CD4-positive, alpha-beta T cell treated with Interleukin-15 for 1 hour (primary cell): ENCODE measurements at regions not wholly inside any gene's neighbourhood (a gene's known extent, or its start where the extent isn't known, plus 50 kb on each side); places are given as distances from the start of the nearest gene placed in this dataset.

Experiments
- DNase-seq: peaks from one replicate; pipeline ENCODE4 v3.0.0-alpha.2; 2020

GRCh38 chrX:51437521-51437920, 58.9 kb downstream of the NUDT11 start:
- no peak for DNase-seq

GRCh38 chrX:51435101-51435500, 61.3 kb downstream of the NUDT11 start:
- no peak for DNase-seq

- DNase-seq: no peak
These were observed 74.3 kb downstream of the NUDT11 start for GRCh38 chrX:51421972-51422597.

DNA sequence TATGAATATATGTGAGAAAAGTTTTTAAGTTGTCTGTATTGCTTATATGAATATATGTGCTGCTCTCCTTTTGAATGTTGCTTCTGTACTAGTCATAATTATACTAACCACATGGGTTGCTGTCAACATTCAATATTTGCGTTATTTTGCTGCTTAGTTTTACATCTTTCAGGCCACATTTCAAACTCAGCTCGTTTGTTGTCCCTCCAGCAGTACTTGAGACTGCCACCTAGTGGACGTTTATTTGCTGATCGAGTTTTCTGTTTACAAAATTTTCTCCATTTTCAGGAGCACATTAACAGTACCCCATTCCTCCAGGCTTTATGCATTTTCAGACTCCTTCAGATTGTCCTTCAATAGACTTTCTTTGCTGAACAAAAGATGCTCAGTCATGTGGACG, 75.8 kb downstream of the NUDT11 start:
- no peak for DNase-seq

- DNase-seq: no peak
These were observed 75.8 kb downstream of the NUDT10 start for GRCh38 chrX:51408462-51408861.

DNA sequence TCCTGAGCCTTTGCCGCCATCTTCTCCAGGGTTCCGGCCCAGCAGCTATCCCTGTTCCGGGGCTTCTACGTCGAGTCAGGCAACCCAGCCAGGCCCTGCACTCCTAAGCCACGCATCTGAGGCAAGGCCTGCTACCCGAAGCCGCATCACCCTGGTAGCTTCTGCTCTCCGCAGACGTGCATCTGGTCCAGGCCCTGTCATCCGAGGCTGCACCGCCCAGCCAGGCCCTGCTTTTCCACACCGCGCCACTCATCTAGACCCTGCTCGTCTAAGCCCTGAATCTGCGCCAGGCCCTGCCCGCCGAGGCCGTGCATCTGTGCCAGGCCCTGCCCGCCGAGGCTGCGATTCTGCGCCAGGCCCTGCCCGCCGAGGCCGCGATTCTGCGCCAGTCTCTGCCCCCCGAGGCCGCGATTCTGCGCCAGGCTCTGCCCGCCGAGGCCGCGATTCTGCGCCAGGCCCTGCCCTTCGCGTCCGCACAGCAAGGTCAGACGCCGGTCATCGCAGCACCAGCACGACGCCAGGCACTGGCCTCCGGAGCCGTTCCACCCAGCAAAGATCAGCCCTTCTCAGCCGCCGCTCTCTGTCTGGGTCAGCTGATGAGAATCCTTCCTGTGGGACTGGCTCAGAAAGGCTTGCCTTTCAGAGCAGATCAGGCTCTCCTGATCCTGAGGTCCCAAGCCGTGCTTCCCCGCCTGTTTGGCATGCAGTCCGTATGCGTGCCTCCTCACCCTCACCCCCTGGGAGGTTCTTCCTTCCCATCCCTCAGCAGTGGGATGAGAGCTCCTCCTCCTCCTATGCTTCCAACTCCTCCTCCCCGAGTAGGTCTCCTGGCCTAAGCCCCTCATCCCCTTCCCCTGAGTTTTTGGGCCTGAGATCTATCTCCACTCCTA, 75.1 kb downstream of the NUDT10 start:
- no peak for DNase-seq

DNA sequence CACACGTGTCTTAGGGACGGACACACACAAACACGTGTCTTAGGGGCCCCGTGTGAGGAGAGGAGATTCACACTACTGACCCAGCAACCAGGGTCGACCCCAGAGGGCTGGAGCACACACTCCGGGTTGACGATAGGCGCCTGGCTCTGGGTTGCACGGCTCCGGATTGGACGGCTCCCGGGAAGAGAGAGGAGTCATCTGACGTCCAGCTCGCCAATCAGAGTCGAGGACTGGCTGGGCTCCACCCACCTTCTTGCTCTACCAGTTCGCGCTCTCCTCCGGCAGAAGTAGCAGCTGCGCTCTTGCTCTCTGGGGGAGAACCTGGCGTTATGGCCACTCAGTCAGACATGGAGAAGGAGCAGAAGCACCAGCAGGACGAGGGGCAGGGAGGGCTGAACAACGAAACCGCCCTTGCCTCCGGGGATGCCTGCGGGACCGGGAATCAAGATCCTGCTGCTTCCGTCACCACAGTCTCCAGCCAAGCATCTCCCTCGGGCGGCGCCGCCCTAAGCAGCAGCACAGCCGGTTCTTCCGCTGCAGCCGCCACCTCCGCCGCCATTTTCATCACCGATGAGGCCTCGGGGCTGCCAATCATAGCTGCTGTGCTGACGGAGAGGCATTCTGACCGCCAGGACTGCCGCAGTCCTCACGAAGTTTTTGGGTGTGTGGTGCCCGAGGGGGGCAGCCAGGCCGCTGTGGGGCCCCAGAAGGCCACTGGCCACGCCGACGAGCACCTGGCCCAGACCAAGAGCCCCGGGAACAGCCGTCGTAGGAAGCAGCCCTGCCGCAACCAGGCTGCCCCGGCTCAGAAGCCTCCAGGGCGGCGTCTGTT, 74.3 kb downstream of the NUDT10 start:
- no peak for DNase-seq

DNA sequence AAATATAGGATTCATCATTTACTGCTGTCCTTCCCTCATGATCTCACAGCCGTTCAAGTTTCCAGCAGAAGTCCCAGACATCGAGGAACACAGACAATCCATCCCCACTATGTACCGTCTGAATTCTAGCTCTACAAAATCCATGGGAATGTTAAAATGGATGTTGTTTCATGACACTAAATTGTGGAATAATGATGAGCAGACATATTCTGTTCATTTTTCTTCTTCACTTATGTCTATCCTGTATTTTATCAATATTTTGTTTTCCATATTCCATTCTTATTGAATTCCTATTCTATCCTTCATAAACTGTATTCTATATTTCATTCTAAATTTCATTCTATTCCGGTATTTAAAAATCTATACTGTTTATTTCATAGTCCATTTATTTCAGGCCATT, 71.8 kb downstream of the NUDT10 start:
- no peak for DNase-seq

GRCh38 chrX:51395810-51396728, 63.4 kb downstream of the NUDT10 start:
- peak; percentile 73 for DNase-seq

DNA sequence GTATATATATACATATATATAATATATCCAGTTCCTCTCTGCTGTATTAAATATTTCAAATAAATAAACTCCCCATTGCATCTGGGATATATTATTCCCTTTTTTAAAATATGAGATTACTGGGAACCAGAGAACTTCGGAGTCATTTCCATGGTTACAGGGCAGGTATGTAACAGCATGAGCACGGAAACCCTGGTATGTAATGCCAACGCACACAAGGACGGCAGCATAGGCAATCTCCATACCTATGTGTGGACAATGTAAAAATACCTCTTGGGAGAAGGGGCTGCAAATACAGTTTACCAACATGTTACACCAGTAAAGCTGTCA, 62.8 kb downstream of the NUDT10 start:
- DNase-seq: no peak
